NCI-H2171 treated with DMSO at 0.1 percent for 48 hours (cell line): ENCODE measurements at regions not wholly inside any gene's neighbourhood (a gene's known extent, or its start where the extent isn't known, plus 50 kb on each side); places are given as distances from the start of the nearest gene placed in this dataset.

Experiments used
- DNase-seq: peaks from one replicate; lab custom pipeline; 2025; lab: John Stamatoyannopoulos, UW

DNA sequence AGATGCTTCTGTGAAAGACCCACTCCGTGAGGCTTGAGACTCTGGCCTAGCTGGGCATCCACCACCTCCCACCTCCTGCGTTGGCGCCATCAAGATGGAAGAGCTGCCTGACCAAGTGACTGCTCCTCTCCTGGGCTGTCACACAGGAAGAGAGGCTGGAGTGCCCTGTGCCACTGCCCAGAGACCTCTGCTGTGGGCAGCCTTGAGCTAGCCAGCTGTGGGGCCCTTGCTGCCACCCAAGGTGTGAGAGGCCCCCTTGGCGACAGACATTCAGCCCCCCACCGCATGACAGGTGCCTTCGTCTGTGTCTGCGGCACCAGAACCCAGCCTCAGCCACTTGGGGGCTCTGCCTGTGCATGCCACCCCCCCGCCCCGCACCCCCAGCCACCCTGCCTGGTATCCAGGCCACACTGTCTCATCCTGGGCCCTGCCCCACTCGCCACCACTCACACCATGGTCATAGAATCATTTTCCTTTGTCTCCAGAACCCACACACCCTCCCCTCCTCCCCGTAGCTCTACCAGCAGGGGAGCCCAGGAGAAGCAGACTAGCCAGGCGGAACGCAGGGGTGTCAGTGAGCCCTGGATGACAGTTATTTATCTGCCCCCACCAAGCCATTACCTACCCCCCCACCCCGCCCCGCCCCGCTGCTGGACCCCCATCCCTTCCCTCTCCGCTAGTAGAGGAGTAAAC, 120.9 kb upstream of the LHX1 start:
- no peak for DNase-seq

DNA sequence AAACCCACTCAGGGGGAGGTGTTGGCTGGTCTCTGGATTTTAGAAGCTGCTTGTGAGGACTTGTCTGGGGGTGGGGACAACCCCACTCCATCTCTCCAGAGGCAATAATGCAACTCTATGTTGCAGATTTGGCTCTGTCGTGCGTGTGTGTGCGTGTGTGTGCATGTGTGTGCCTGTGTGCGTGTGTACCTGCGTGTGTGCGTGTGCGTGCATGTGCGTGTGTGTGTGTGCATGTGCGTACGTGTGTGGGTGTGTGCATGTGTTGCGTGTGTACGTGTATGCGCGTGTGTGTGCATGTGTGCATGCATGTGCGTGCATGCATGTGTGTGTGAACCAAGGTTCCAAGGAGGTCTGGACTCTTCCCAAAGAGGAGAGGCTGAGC, 120.4 kb upstream of the LHX1 start:
- DNase-seq = no peak

- DNase-seq = no peak
Observed at GRCh38 chr17:36817483-36818048, 119.7 kb upstream of the LHX1 start.

DNA sequence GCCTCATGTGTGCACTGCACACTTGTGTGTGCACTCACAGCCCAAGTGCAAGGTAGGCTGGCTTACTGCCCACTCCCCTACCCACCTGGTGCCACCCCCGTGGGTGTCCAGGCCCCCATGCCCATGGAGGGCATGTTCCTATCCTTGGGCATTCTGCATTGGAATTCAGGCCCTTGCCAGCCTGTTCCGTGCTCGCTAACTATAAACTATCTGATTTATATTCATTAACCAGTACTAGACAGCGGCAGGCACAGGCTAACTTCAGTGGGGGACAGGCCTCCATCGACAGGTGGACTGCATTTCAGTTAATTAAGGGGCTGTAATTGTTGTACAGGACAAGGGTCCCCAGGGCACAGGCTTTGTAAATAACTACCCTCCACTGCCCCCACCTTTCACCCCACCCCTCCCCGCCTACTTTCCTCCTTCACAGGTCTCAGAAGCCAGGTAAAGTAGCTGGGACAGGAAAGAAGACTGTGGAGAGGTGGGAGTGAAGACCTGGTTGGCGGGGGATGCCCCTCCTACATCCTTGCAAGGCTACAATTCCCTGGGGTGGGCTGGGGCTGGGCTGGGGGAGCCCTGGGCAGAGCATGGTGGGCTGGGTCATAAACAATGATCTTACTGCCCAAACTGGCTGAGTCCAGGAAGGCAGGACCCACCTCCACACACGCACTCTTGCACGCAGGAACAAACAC, 119.0 kb upstream of the LHX1 start:
- no peak for DNase-seq

- no peak for DNase-seq
Observed at GRCh38 chr17:36823850-36824677, 113.2 kb upstream of the LHX1 start.

DNA sequence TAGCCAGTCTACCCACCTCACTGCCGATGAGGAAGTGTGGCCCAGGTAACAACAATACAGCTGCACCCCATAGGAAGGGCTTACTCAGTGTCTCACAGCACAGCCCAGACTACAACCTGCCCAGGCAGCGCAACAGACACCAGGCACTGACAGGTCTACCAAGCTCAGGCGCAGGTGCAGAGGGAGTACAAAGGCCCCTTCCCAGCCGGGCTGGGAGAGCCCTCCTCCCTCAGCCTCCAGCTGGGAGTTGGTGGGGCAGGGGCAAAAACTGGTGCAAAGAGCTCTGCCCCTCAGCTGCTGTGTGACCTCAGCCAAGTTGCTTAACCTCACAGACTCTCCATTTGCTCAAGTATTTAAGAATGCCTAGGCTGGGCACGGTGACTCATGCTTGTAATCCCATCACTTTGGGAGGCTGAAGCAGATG, 112.6 kb upstream of the LHX1 start:
- no peak for DNase-seq

GRCh38 chr17:36825113-36825512, 112.2 kb upstream of the LHX1 start:
- DNase-seq = no peak

DNA sequence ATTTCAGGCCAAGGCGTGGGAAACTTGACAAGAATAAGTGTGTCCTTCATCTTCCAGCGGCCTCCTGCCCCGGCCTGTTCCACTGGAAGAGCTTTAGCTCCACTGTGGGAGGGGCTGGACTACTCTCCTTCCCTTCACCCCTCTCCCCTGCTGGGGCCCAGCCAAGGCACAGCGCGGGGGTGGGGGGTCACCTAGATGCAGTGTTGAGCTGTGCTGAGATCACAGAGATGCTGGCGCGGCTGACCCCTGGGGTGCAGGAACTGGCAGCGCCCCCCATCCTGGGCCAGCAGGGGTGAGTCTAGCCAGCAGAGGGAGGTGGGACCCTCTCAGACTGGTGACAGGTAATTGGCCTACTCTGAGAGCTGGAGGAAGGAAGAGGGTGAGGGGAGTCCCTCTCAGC, 111.8 kb upstream of the LHX1 start:
- no peak for DNase-seq

DNA sequence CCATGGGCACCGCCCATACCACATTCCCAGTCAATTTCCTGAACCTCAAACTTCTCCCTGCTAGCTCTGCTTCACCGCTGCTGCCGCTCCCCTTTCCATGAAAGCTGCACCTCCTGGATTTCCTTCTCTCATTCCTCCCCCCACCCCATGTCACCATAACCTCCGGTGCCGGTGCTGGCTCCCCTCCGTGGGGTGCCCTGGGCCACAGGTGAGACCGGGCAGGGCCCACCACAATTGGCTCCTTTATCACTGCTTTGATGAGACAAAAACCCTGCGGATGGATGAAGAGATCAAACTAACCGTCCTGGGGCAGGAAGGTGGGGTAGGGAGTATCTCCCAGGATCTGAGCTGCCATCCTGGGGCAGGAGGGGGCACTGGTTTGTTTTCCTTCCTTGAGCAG, 111.3 kb upstream of the LHX1 start:
- no peak for DNase-seq

DNA sequence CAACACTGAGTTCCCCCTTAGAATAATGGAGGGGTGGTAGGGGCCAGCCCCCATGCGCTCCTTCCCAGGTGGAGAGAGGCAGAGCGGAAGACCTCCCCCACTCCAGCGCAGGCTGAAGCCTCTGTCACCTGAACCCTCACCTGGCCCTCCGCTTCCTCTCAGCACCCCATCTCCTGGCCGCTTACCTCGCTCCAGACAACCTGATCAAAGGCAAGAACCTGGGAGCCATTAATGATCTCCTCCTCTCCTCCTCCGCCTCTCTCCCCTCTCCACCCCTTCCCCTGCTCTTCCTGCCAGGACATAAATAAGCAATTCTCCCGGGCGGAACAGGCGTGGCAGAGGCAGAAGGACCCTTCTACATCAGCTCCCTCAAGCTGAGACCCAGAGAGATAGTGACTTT, 110.2 kb upstream of the LHX1 start:
- no peak for DNase-seq

DNA sequence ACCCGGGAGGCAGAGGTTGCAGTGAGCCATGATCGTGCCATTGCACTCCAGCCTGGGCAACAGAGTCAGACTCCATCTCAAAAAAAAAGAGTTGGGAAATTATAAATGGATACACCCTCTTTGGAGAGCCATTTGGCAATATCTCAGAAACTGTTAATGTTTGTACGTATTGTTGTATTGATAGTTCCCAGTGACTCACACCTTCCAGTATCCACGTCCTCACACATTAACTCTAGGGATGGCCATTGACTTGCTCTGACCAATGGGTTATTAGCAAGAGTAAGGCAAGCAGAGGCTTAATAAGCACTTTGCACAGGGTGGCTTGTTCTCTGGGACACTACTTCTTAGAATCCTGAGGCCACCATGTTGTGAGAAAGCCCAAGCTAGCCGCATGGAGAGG, 107.6 kb upstream of the LHX1 start:
- DNase-seq = no peak

- DNase-seq = no peak
Observed at GRCh38 chr17:36833279-36833678, 104.0 kb upstream of the LHX1 start.

DNA sequence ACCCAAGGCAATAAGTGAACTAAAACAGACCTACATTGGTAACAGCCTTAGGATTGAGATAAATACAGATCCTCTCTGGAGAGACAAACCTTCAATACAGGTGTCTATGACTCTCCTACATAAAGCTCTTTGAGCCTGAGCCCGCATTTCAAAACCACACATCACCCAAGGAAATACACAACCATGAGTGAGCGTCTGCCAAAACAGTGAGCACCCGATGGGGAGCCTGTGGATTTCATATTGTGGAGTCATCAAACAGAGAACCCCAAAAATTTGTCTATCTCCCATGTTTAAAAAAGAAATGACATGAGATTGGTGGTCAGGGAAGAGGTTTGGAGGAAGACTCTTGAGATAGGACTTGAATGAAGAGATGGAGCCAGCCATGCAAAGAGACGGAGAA, 102.2 kb upstream of the LHX1 start:
- DNase-seq = no peak

DNA sequence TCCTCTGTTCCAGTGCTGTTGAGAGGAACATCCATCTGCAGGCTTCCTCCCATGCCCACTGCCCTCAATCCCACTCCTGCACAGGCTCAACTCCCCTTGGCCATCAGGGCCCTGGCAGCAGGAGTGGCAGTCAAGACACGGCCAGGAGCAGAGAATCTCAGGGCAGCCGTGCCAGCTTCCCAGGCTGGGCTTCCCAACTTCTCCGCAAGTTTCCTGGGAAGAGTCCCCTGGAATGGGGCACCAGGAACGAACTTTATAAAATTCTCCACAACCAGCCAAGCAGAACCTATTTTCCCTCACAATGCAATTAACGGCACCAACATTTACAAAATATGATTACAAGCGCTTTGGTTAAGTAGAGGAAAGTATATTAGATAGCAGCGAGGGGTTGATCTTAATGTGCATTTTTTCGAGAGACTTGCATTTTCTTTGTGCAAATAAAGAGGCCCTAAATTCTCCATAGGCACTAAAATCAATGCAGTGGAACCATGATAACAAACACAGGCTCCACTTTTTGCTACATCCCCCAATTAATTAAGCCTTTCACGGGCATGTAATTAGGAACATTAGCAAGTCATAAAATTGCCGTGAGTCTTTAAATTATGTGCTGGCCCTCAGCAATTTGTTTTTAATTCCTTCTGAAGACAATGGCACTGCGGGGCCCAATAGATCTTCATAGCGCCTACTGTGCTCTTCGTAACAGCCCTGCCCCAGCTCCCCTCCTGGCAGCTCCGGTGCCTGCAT, 99.9 kb upstream of the LHX1 start:
- no peak for DNase-seq

DNA sequence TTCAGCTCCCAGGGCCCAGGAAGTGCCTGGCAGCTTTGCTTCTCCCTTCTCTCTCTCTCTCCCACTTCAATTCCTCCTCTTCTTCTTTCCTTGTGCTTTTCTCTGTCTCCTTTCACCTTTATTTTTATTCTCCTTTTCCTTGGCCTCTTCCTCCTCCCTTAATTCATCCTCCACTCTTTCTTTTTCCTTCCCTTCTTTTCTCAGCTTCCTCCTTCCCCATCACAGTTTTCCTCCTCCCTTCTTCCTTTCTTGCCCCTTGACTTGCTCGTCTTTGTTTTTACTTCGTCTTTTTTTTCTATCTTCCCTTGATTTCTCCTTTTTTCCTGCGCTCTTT, 99.4 kb upstream of the LHX1 start:
- no peak for DNase-seq

DNA sequence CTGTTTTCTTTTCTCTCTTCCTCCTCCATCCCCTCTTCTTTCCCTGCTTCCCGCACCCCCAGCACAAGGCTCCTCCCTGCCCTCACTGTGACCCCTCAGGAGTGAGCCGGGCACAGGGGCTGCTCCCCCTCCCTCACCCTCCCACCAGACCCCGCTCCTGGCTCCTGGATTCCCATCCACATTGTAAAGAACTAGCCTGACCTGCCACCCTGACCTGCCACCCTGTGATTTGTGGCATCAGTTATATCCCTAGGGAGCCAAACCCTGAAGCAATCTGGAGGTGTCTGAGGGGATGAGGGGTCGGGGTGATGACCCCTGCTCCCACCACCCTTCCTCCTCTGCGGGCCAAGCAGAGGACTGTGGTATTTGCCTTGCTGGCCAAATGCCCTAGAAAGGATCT, 98.0 kb upstream of the LHX1 start:
- no peak for DNase-seq

GRCh38 chr17:36840796-36841195, 96.5 kb upstream of the LHX1 start:
- DNase-seq = no peak

GRCh38 chr17:36842231-36842819, 95.0 kb upstream of the LHX1 start:
- DNase-seq = no peak

GRCh38 chr17:36842963-36843558, 94.2 kb upstream of the LHX1 start:
- no peak for DNase-seq

- no peak for DNase-seq
Observed at GRCh38 chr17:36844013-36844412, 93.3 kb upstream of the LHX1 start.

GRCh38 chr17:36844601-36845000, 92.7 kb upstream of the LHX1 start:
- no peak for DNase-seq
